ENCODE measurements at regions not wholly inside any gene's neighbourhood (a gene's known extent, or its start where the extent isn't known, plus 50 kb on each side); places are given as distances from the start of the nearest gene placed in this dataset.
"Not testable (repeated sequence)": the region's sequence is repeated elsewhere in the genome, so short reads cannot be mapped to it uniquely, and the experiment has no call there.

DNA sequence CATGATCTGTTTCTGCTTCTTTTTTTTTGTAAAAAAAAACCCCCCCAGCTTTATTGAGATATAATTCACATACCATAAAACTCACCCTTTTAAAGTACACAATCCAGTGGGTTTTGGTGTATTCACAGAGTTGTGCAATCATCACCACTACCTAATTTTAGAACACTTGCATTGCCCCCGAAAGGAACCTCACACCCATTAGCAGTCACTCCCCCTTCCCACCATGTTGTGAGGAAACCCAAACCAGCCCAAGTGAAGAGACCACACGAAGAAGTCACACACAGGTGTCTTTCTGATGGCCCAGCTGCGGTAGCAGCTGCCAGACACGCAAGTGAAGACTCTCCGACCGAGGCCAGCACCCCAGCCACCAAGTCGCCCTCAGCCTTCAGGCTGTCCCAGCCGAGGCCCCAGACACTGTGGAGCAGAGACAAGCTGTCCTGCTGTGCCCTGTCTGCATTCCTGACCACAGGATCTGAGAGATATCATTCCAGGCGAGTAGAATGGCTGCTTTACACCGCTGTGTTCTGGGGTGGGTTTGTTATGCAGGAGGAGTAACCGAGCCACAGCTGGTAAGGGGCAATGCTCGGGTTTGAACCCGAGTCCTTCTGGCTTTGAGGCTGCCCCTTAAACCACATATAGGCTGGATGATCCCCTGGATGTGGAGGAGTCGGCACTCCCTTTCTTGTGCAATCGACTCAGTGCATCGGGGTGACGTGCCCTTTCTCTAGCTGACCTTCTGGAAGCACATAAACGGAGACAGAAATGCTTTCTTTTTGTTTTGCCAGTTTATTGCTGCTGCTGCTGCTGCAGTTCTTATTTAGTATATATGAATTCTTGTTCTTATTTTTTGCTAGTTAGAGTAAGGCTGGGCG lies 59.1 kb upstream of the PTPN1 start:
- intact Hi-C loops (cut with DNase I): loop anchor here (10.0 kb wide), 1 partner anchor 146 kb away; no protein-coding TSS in a partner anchor
- no peak for DNase-seq (ENCODE audit: extremely low spot score)
- WGBS: 52% methylated on average over 11 of the region's 19 CpGs
- Histone ChIP-seq H3K4me3 (peak overlapping the region in 2 of 4 donors; percentile 7 to 27), H3K9me3 (no peaks in the 10 kb centered on the region), H3K36me3 (no peaks in the 10 kb centered on the region), H3K4me1 (peaks cover 11 to 25% (median 20%) of the 10 kb centered on the region in 4 donors), H3K27me3 (peaks cover 0 to 4% (median 0%) of the 10 kb centered on the region in 4 donors), H3K27ac (replicated peaks in 1 of 4) (peak overlapping the region; percentile 25 to 48 (median 27))
- TF ChIP-seq POLR2A (IDR thresholded peaks at IDR 0.05; ENCODE audit: low read depth) (no peak), POLR2AphosphoS5 (IDR thresholded peaks at IDR 0.05) (peak in 1 of 2 donors; percentile 23)

DNA sequence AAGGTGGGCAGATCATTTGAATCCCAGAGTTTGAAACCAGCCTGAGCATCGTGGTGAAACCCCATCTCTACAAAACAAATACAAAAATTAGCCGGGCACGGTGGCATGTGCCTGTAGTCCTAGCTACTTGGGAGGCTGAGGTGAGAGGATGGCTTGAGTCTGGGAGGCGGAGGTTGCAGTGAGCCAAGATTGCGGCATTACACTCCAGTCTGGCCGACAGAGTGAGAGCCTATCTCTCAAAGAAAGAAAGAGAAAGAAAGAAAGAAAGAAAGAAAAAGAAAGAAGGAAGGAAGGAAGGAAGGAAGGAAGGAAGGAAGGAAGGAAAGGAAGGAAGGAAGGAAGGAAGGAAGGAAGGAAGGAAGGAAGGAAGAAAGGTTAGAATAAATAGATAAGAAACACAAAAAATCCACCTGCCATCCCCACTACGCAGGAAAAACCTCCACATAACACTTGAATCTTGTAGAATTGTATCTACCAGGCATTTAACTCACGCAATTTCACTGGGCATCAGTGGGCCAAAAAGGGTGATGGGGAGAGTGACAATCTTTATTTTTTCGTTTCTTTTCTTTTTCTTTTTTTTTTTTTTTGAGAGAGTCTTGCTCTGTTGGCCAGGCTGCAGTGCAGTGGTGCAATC lies 58.3 kb upstream of the PTPN1 start:
- H3K27me3 ChIP-seq; H3K9me3 ChIP-seq; H3K4me3 ChIP-seq; DNase-seq (ENCODE audit: extremely low spot score); H3K36me3 ChIP-seq: not testable (repeated sequence)
- peaks cover 11 to 25% (median 20%) of the 10 kb centered on the region in 4 donors for H3K4me1 ChIP-seq
- intact Hi-C loops (cut with DNase I): loop anchor here (10.0 kb wide), 1 partner anchor 147 kb away; no protein-coding TSS in a partner anchor
- H3K27ac ChIP-seq (replicated peaks in 1 of 4): peak overlapping the region; percentile 25 to 48 (median 27)
- 80% methylated on average over 9 of the region's 9 CpGs for WGBS

DNA sequence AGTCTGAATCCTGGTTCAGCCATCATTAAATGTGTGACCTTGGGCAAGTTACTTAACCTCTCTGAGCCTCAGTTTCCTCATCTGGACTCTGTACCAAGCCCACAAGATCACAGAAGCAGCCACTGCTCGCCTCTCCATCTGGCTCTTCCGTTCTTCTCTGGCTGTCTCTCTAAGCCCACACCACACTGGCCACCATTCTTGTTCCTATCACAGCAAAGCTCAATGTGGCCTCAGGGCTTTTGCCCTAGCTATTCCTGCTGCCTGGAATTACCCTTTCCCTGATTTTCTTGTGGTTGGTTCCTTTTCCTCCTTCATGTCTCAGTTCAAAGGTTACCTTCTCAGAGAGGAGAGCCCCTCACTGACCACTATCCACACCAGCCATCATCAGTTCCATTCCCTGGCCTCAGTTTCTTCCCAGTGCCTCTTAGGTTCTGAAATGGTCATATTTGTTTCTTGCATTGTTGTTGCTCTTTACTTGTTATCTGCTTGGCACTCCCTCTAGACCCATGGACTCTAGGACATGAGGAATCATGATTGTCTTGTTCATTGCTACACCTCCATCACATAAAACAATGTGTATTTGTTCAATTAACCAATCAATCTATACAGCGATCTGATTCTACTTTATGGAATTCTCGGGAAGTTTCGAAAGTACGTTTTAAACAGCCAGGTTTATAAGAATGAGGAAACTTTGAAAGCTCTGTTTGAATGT lies 56.5 kb upstream of the PTPN1 start:
- Histone ChIP-seq H3K27me3 (peaks cover 0 to 2% (median 0%) of the 10 kb centered on the region in 4 donors), H3K4me1 (peaks cover 11 to 25% (median 20%) of the 10 kb centered on the region in 4 donors), H3K9me3 (no peaks in the 10 kb centered on the region), H3K27ac (replicated peaks in 1 of 4) (no peak overlapping the region), H3K4me3 (no peak overlapping the region), H3K36me3 (no peaks in the 10 kb centered on the region)
- 90% methylated on average over 6 of the region's 6 CpGs for WGBS
- no peak for DNase-seq (ENCODE audit: extremely low spot score)
- TF ChIP-seq EP300 (IDR thresholded peaks at IDR 0.05): no peak
- TF ChIP-seq POLR2AphosphoS5 (IDR thresholded peaks at IDR 0.05): no peak
- TF ChIP-seq, protein P1, sequence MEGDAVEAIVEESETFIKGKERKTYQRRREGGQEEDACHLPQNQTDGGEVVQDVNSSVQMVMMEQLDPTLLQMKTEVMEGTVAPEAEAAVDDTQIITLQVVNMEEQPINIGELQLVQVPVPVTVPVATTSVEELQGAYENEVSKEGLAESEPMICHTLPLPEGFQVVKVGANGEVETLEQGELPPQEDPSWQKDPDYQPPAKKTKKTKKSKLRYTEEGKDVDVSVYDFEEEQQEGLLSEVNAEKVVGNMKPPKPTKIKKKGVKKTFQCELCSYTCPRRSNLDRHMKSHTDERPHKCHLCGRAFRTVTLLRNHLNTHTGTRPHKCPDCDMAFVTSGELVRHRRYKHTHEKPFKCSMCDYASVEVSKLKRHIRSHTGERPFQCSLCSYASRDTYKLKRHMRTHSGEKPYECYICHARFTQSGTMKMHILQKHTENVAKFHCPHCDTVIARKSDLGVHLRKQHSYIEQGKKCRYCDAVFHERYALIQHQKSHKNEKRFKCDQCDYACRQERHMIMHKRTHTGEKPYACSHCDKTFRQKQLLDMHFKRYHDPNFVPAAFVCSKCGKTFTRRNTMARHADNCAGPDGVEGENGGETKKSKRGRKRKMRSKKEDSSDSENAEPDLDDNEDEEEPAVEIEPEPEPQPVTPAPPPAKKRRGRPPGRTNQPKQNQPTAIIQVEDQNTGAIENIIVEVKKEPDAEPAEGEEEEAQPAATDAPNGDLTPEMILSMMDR (IDR thresholded peaks at IDR 0.05): no peak
- no peak for TF ChIP-seq POLR2A (IDR thresholded peaks at IDR 0.05; ENCODE audit: low read depth)
- intact Hi-C loops (cut with DNase I): loop anchor here (10.0 kb wide), 1 partner anchor 149 kb away; no protein-coding TSS in a partner anchor

DNA sequence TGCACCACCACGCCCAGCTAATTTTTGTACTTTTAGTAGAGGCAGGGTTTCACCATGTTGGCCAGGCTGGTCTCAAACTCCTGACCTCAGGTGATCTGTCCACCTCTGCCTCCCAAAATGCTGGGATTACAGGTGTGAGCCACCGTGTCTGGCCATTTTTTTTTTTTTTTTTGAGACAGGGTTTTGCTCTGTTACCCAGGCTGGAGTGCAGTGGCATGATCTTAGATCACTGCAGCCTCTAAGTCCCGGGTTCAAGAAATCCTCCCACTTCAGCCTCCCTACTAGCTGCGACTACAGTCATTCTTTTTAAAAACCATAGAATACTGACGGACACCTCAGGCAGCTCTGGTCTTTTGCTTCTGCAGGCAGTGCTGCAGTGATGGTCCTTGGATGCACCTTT lies 54.9 kb upstream of the PTPN1 start:
- not testable (repeated sequence) for H3K4me3 ChIP-seq; H3K27me3 ChIP-seq; DNase-seq (ENCODE audit: extremely low spot score); H3K36me3 ChIP-seq; H3K27ac ChIP-seq (replicated peaks in 1 of 4); H3K9me3 ChIP-seq
- H3K4me1 ChIP-seq: peaks cover 12 to 16% (median 14%) of the 10 kb centered on the region in 4 donors
- WGBS: 94% methylated on average over 5 of the region's 5 CpGs
- intact Hi-C loops (cut with DNase I): loop anchor here (5.0 to 10.0 kb wide), 2 partner anchors 78 to 150 kb away; no protein-coding TSS in a partner anchor

DNA sequence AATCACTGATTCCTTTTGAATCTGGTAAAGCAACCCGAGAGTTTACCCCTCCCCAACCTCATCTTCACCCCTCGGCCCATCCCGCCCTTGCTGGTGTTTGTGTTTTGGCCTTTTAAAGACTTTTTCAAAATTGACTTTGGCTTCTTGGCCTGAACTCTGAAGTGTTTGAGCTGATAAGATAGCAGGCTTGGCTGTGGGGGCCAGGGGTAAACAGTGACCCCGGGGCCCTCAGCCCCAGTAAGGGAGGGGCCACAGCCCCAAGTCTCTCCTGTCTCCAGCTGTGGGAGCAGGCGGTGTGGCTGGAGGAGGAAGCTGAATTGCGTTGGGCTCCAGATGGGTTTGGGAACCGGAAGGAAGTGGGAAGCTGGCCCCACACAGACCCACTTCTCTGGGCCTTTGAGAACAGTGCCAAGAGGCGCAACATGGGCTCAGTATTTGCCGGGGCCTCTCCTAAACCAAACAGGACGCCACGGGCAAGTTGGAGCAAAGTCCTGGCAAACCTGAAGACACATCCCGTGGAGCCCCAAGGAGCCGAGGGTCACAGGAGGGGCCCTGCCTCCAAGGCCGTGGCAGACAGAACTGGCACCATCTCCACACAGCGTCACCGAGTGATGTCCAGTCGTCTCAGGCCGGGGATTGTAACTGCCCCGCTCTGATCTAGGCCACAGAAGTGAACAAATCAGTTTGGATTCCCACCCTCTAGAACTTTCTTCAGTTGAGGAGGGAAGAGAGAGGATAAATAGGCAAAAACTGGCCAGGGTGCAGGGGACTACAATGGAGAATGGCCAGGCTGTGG lies 54.3 kb upstream of the PTPN1 start:
- intact Hi-C loops (cut with DNase I): loop anchor here (5.0 to 10.0 kb wide), 2 partner anchors 79 to 151 kb away; no protein-coding TSS in a partner anchor
- 60% methylated on average over 12 of the region's 19 CpGs for WGBS
- Histone ChIP-seq H3K9me3 (no peaks in the 10 kb centered on the region), H3K4me3 (no peak overlapping the region), H3K27me3 (no peaks in the 10 kb centered on the region), H3K27ac (replicated peaks in 1 of 4) (peak overlapping the region in 1 of 4 donors; percentile 11), H3K36me3 (no peaks in the 10 kb centered on the region), H3K4me1 (peaks cover 10 to 18% (median 16%) of the 10 kb centered on the region in 4 donors)
- no peak for TF ChIP-seq POLR2AphosphoS5 (IDR thresholded peaks at IDR 0.05)
- TF ChIP-seq, protein P1 (IDR thresholded peaks at IDR 0.05): no peak
- no peak for TF ChIP-seq POLR2A (IDR thresholded peaks at IDR 0.05; ENCODE audit: low read depth)
- TF ChIP-seq EP300 (IDR thresholded peaks at IDR 0.05): no peak
- no peak for DNase-seq (ENCODE audit: extremely low spot score)

Data from esophagus muscularis mucosa (tissue), 4 donors.